HG03460 (cell line): ENCODE measurements at regions not wholly inside any gene's neighbourhood (a gene's known extent, or its start where the extent isn't known, plus 50 kb on each side); places are given as distances from the start of the nearest gene placed in this dataset.
A peak's percentile ranks its signal among the peaks of the same experiment; 100 is the strongest.

ENCODE experiments used
- ATAC-seq: cut with Tn5 transposase; IDR thresholded peaks from one replicate; pipeline ENCODE4 v1.9.1; 2021; ENCODE audit not compliant: unreplicated experiment

DNA sequence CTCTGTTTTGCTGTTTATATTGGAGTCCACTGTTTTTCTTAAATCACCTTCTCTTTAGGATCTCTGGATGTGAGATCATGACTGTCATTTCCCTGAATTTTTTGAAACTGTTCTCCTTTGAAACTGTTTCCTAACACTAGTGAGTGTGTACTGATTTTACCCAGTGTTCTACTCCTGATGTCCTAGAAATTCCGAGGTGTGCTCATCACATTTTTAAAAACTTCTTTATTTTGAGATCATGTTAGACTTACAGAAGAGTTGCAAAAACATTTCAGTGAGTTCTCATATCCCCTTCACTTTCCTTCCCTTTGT is 292.6 kb downstream of the NFKBIZ start:
- no peak for ATAC-seq

DNA sequence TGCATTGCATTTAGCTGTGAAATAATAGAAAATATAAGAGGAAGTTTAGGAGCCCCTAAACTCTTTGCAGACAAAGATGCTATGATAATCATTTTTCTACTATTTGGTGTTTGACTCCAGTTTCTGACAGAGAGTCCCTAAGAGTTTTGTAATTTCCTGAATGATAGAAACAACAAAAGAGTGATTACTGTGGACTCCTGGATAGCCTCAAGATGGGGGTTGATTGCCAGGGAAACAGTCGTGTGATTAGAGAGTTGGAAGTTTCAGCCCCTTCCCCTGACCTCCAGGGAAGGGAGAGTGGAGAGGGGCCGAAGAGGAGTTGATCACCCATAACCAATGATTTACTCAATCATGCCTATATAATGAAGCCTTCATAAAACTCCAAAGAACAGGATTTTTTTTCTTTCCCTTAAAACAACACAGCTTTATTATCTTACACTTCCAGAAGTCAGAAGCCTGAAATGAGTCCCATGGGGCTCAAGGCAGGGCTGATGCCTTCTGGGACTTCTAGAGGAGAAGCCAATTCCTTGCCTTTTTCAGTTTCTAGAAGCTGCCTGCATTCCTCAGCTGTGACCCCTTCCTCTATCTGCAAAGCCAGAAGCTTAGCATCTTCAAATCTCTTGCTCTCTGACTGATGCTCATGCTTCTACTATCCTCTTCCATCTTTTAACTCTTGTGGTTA is 292.3 kb upstream of the ZPLD1 start:
- no peak for ATAC-seq

DNA sequence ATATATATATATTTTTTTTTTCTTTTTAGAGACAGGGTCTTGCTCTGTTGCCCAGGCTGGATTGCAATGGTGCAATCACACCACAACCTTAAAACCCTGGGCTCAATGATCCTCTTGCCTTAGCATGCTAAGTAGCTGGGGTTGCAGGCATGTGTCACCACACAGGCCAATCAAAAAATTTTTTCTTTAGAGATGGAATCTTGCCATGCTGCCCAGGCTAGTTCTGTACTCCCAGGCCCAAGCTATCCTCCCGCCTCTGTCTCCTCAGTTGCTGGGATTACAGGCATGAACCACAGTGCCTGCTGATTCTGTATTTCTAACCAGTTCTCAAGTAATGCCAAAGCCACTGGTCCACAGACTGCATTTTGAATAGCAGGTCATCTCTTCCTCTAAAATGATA is 291.3 kb upstream of the ZPLD1 start:
- no peak for ATAC-seq

DNA sequence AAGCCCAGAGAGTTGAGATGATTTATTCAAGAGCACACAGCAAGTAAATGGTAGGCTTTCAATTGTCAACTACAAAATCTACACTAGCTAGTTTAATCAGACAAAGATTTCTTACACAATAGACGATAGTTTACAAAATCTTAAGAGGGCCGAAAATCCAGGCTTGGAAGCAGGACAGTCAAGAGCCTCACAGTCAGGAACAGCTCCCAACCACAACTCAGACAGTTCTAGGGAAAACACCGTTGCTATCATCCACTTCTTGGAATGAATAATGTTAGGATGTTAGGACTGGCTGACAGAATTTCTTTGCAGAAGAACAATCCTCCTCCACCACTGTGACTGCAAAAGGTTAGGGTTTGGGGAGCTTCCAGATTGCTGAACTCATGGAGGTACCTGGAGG is 290.8 kb upstream of the ZPLD1 start:
- no peak for ATAC-seq

DNA sequence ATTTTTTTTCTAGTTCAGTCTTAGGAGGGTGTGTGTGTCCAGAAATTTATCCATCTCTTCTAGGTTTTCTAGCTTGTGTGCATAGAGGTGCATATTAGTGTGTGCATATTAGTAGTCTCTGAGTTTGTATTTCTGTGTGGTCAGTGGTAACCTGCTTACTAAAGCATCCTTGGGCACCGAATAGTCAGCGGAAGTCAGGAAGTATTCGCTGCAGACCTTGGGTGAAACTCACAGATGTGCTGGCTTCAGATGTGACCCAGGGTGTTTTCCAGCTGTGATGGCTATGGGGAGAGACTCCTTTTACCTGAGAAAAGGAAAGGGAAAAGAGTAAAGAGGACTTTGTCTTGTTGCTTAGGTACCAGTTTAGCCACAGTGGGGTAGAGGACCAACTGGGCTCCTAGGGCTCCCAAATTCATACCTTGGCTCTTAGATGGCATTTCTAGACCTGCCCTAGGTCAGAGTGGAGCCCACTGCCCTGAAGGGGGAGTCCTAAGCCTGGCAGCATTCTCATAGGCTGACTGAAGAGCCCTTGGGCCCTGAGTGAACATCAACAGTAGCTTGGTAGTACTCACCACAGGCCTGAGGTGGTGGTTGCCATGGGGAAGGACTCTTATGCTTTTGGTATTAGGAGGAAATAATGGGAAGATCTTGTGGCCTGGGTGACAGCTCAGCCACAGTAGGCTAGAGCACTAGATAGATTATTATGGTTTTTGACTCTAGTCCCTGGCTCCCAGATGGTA is 286.0 kb upstream of the ZPLD1 start:
- ATAC-seq = no peak

DNA sequence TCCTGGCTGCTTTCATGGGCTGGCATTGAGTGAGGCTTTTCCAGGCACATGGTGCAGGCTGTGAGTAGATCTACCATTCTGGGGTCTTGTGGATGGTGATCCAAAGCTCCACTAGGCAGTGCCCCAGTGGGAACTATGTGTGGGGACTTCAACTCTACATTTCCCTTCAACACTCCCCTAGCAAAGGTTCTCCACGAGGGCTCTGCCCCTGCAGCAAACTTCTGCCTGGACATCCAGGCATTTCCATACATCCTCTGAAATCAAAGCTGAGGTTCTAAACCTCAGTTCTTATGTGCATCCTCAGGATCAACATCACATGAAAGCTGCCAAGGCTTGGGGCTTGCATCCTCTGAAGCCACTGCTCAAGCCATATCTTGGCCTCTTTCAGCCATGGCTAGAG is 282.9 kb upstream of the ZPLD1 start:
- ATAC-seq = no peak

DNA sequence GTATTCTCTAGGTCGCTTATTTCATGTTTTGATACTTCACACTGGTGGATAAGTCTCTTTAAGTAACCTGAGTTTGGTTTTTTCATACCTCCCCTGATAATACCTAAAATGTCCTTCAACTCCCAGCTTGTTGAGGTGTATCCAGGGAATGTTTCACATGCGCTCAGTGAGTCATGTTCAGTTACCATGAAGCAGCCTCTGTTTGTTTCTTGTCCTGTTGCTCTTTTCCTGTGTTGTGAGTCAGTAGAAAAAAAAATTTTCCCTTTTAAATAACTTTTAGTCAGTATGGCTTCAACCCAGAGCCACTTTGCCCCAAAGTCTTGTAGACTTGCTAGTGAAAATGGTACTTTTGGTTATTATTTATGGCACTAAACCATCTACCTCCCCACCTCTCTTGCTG is 278.4 kb upstream of the ZPLD1 start:
- ATAC-seq = no peak

DNA sequence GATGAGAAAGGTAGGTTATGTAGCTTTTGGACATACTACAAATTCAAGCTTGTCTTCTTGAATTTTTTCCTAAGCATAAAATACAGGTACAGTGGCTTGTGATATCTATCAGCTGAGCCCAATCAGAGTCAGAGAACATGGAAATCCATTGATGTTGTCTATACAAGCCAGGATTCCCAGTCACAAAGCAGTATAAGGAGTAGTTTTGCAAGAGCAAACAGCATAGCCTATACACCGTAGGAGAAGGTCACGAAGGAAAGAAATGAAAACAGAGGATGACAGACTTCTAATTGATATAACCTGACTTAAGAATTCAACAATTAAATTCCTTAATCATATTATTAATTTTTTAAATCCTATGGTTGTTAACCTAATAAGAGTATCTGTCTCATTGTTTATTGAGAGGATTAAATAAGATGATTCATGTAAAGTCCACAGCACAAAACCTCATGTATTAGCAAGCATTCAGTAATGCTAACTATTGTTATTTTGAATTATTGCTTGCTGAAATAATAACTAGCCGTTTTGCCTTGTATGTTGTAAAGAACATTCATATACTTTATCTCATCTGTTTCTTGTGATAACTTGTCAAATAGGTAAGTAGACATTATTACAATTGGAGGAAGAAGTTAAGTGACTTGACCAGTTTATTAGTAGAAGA is 276.6 kb upstream of the ZPLD1 start:
- ATAC-seq = no peak

DNA sequence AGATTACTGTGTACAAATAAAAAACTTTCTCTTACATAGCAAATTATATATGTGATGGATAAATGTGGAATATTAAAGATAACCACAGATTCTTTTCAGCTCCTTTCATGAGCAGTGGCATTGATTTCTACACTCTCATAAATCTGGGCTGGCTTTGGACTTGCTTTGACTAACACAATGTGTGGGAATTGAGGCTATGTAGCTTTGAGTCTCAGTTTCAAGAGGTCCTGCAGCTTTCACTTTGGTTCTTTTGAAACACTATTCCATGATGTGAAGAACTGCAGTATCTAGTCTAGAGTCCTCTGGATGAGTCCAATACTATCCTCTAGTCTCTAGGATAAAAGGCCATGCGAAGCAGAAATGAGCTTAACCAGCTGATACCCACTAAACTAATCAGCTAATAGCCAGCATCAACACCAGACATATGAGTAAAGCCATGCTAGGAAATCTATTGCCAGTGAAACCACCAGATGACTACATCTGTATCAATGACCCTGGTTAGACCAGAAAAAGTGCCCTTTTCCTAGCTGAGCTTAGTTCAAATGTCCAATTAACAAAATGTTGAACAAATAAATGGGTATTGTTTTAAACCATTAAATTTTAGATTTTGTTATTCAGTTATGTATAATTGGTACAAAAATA is 274.9 kb upstream of the ZPLD1 start:
- peak; percentile 53 for ATAC-seq

DNA sequence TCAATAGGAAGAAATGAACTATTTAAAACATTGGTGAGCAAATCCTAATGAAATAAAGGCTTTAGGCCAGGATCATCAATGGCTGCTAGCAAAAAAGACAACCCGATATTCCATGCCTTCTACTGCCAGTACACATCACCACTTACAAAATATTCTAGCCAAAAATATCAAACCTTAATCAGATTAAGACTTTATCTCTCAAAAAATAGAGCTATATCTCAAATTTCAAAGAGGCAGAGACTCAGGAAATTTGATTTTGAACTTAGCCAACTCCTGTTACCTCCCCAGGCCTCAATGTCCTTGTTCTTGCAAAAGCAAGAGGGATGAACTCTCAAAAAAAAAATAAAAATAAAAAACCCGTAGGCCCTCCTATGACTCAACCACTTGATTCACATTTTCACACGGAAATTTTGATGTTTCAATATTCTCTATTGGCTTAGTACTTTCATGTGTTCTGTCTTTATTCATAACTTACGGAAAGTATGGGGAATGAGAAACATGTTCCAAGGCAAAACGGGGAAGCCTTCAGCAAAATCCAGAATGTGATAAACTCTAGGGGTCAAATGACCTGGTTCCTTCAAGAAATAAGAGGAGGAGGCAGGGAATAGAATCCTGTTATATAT is 273.3 kb upstream of the ZPLD1 start:
- no peak for ATAC-seq

DNA sequence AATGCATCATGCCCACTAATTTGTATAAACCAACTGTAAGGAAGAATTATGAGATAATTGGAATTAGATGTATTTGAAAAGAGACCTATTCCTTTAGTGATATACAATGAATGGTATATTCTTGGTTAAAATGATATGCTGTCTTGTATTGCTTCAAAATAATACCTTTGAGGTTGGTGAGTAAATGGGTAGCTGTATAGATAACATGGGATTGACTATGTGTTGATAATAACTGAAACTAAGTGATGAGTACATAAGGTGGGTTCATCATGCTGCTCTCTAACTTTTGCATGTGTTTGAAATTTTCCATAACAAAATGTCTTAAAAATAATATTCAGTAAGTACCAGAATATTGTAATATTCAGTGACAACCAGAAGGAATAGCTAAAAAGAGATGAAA is 272.6 kb upstream of the ZPLD1 start:
- ATAC-seq = no peak

DNA sequence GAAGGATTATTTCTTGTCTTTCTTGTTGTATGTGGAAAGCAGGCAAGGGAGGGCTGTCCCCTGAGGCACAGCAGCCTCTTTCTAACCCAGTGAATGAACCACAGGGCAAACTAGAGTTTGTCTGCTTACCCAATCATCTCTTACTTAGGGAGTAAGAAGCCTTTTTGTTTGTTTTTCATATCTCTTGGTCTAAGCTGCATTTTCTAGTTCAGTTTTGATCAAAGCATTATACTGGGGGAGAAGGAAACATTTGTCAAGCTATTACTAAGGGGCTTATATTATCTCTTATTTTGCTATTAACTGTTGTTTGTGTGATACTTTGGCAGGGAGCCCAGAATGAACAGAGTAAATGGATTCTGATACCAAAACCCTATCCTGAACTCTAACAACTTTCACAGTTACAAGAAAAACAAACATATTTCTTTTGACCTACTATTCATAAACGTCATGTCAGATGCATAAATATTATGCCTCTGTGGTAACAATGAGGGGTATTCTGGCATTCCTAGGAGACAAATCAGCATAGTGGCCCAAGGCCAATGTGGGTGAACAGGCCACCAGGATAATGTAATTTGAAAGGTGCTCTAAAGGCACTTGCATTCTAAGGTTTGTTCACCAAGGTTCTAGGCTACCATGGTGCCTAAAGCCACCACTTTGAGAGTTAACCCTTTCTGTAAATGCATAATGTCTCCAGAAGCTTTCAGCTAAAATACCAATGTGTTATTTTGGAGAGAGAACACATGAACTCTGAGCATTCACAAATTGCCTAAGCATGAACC is 271.6 kb upstream of the ZPLD1 start:
- no peak for ATAC-seq

DNA sequence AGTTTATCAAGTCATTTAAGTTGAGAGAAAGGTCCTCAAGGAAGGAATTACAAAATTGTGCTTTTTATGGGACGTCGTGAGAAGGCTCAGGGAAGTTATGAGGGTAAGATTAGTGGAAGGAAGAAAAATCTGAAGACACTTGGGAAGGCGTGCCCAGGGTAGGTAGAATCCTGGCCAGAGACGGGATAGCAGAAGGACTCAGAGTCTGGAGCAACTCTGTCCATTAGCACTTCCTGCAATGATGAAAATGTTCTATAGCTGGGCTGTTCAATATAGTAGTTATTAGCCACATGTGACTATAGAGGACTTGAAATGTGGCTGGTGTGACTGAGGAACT is 271.0 kb upstream of the ZPLD1 start:
- ATAC-seq = no peak

DNA sequence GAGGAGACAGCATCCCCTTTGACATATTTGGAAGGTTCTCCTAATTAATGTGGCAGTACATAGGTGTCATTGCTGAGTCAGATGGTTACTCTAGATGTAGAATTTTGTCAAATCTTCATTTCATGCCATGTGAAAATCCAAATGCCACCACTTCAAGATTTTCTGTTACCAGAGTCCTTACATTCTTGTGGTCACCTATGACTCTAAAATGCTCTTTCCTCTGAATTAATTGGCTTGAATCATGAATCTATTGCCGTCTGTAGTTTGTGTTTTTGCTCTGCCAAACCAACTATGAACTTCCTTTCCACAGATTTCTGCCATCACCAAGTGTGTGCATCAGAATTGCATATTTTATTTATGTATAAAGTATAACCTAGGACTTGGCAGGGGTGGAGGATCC is 269.4 kb upstream of the ZPLD1 start:
- ATAC-seq = no peak

DNA sequence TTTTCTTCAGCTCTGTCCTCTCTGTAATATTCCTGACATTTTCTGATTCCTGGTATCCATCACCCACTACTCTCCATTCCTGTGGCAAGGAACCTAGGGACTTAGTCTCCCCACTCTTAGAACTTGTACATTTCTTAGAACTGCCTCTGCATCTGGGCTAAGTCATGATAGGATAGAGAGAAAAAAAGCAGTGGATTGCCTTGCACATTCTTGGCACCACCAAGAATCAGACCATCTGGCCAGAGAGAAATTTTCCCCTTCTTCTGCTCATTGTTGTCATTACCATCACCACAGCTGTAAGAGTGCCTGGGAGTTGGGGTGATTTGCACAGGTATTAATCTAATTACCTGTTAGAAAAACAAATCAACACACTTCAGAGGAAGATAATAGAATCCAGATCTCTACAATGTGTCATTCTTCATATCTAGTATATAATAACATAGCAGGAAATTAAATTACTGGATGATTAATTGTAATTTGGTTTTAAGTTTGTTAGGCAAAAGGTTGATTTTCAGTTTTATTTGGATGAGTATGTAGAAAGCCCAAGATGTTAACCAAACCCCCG is 264.8 kb upstream of the ZPLD1 start:
- no peak for ATAC-seq

DNA sequence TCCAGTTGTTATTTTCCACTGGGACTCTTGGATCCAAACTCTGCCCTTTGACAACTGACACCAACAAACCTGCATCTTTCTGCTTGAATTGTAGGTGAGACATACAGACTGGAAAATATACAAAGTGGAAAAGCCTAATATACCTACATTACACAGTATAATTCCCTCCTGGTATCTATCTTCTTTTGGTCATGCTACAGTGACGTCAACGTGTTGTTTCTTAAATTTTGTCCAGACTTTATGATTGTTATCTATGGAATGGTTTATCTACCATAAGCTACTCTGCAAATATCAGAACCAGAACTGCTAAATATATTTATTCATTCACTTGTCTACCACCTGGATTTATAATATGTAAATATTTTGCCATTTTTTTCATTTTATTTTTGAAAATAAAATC is 264.3 kb upstream of the ZPLD1 start:
- no peak for ATAC-seq

DNA sequence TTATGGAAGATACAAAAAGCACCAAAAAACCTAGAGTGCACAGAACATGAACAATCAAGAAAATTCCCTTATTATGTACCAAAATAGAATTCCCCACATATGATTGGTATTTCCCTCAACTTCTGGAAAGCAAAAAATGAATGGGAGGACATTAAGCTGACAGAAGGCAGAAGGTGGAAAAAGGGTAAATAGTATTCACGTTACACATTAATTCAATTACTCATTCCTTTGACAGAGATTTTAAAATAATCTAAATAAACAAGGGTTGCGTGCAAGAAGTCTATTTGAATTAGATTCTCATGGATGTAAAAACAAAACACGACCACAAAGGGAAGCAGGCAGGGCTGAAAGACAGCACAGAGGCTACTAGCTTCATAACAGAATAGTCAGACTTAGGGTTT is 260.5 kb upstream of the ZPLD1 start:
- no peak for ATAC-seq

DNA sequence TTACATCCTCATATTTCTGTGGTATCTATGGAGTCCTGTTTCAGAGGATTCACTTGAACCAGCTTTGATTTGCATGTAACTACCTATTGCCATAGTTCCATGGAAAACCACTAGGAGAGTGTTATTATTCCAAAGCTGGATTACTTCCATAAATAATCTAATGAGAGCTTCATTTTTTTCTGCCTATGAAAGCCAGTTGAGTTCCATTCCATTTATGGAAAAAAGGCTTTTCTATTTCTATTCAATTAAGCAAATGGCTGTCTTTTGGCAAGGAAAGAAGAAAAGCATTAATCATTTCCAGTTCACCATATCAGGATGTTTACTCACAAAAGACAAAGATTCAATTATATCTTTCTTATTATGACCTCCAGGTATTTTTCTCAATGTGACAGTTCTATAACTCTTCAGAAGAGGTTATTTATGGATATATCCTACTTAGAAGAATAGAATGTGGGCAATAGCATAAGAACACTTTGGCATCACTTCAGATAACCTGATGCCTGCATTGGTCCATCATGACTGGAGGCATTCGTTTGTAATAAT is 259.9 kb upstream of the ZPLD1 start:
- ATAC-seq = no peak

DNA sequence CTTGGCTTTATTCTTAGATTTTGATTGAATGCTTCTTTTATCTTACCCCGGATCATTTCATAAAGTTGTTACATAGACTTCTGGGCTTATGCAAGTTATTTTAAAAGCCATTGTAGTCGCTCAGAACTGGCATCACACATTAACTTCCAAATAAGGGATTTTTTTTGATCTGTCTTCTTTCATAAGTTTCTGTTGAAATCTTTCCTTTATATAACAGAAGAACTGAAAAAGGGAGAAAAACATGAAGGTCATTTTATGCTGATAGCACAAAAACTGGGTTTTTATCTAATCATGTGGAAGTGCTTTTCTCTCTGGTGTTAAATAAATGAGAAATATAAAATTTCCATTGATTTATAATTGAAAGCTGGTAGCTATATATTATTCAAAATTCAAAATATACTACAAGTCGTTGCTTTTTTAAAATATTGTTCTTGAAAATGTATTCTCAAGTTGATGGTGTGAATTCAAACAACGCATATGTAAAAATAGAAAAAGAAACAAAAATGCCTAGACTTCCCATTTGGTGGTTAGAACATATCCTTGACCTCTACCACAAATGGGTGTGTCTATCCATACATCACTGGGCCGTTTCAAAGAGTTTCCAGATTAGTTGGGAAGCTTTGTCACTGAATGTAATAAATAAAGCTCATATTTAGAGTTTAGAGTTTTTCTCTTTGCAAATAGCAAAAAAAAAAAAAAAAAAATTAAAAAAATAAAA is 258.3 kb upstream of the ZPLD1 start:
- ATAC-seq = no peak
